ENCODE measurements at regions not wholly inside any gene's neighbourhood (a gene's known extent, or its start where the extent isn't known, plus 50 kb on each side); places are given as distances from the start of the nearest gene placed in this dataset.
"Not testable (repeated sequence)": the region's sequence is repeated elsewhere in the genome, so short reads cannot be mapped to it uniquely, and the experiment has no call there.

DNA sequence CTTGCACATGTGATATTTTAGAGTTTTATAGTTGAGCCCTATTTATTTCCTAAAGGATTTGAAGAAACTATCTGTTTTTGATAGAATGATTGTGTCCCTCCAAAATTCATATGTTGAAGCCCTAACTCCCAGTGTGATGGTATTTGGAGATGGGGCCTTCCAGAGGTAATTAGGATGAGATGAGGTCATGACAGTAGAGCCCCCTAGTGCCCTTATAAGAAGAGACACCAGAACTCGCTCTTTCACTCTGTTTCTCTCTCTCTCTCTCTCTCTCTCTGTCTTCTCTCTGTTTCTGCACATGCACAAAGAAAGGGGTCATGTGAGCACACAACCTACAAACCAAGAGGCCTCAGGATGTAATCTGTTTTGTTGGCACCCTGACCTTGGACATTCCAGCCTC, 921.9 kb upstream of the DIAPH2 start:
- no peaks in the 10 kb centered on the region for H3K9me3 ChIP-seq (ENCODE audit: control insufficient read depth, low read length)
- WGBS, 2 experiments (ENCODE audit: insufficient coverage in 2 of 2): no CpG with 5 or more reads among the region's 1 CpG

DNA sequence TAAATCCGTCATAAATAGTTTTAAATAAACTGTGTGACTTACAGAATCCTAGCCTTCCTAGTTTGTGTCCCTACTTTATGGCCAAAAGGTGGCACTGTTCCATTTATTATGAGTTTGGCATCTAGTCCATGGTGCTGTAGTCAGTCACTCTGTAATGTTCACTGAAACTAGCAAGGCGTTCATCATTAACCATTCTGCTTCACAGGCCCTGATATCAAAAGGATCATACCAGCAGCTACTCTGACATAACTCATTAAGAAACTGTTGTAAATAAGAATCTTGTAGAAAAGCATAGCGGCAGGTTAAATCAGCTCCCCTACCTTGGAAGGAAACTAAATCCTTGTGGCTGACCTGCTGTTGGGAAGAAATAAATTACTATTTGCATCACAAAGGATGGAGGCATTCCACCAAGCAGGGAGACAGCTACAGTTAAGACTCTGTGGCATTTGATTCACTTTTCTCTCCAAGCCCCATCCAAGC, 919.6 kb upstream of the DIAPH2 start:
- H3K27ac ChIP-seq (ENCODE audit: low read depth, low read length, severe bottlenecking): no peak overlapping the region
- 27% methylated on average over 2 of the region's 3 CpGs; no CpG with 5 or more reads in 1 of the 2 experiments for WGBS, 2 experiments (ENCODE audit: insufficient coverage in 2 of 2)
- H3K4me3 ChIP-seq (ENCODE audit: extremely low read depth, insufficient read depth, low read length, poor library complexity, severe bottlenecking): no peak overlapping the region

More for the DNA sequence above, 921.9 kb upstream of the DIAPH2 start:
- Histone ChIP-seq H3K36me3 (ENCODE audit: control insufficient read depth, insufficient read depth, low read length) (no peaks in the 10 kb centered on the region), H3K4me3 (ENCODE audit: extremely low read depth, insufficient read depth, low read length, poor library complexity, severe bottlenecking) (no peak overlapping the region), H3K4me1 (ENCODE audit: control insufficient read depth, insufficient read depth, low read length, poor library complexity, severe bottlenecking) (no peaks in the 10 kb centered on the region), H3K27ac (ENCODE audit: low read depth, low read length, severe bottlenecking) (no peak overlapping the region)

DNA sequence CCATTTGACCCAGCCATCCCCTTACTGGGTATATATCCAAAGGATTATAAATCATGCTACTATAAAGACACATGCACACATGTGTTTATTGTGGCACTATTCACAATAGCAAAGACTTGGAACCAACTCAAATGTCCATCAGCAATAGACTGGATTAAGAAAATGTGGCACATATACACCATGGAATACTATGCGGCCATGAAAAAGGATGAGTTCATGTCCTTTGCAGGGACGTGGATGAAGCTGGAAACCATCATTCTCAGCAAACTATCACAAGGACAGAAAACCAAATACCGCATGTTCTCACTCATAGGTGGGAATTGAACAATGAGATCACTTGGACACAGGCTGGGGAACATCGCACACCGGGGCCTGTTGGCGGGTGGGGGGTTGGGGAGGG, 913.4 kb upstream of the DIAPH2 start:
- not testable (repeated sequence) for H3K36me3 ChIP-seq (ENCODE audit: control insufficient read depth, insufficient read depth, low read length); H3K9me3 ChIP-seq (ENCODE audit: control insufficient read depth, low read length); H3K27ac ChIP-seq (ENCODE audit: low read depth, low read length, severe bottlenecking); H3K4me3 ChIP-seq (ENCODE audit: extremely low read depth, insufficient read depth, low read length, poor library complexity, severe bottlenecking); H3K4me1 ChIP-seq (ENCODE audit: control insufficient read depth, insufficient read depth, low read length, poor library complexity, severe bottlenecking)
- no CpG with 5 or more reads among the region's 6 CpGs for WGBS, 2 experiments (ENCODE audit: insufficient coverage in 2 of 2)

More for the DNA sequence above, 919.6 kb upstream of the DIAPH2 start:
- Histone ChIP-seq H3K36me3 (ENCODE audit: control insufficient read depth, insufficient read depth, low read length) (no peaks in the 10 kb centered on the region), H3K9me3 (ENCODE audit: control insufficient read depth, low read length) (no peaks in the 10 kb centered on the region), H3K4me1 (ENCODE audit: control insufficient read depth, insufficient read depth, low read length, poor library complexity, severe bottlenecking) (no peaks in the 10 kb centered on the region)

- Histone ChIP-seq H3K27ac (ENCODE audit: low read depth, low read length, severe bottlenecking) (no peak overlapping the region), H3K4me3 (ENCODE audit: extremely low read depth, insufficient read depth, low read length, poor library complexity, severe bottlenecking) (no peak overlapping the region), H3K36me3 (ENCODE audit: control insufficient read depth, insufficient read depth, low read length) (no peaks in the 10 kb centered on the region), H3K9me3 (ENCODE audit: control insufficient read depth, low read length) (no peaks in the 10 kb centered on the region), H3K4me1 (ENCODE audit: control insufficient read depth, insufficient read depth, low read length, poor library complexity, severe bottlenecking) (no peaks in the 10 kb centered on the region)
- WGBS, 2 experiments (ENCODE audit: insufficient coverage in 2 of 2): no CpG with 5 or more reads among the region's 1 CpG
These were observed 892.8 kb upstream of the DIAPH2 start for GRCh38 chrX:95791876-95792275.

DNA sequence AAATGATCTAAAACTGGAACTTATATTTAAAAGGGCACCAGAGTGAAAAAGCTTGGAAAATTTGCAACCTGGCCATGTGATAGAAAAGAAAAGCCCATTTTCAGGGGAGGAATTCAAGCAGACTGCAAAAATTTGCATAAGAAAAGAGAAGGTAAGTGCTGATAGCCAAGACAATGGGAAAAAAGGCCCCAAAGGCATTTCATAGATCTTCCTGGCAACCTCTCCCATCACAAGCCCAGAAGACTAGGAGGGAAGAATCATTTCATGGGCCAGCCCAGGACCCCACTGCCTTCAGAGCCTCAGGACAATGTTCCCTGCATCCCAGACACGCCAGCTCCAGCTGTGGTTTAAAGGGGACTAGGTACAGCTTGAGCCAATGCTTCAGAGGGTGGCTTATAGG, 887.3 kb upstream of the DIAPH2 start:
- Histone ChIP-seq H3K36me3 (ENCODE audit: control insufficient read depth, insufficient read depth, low read length) (no peaks in the 10 kb centered on the region), H3K4me3 (ENCODE audit: extremely low read depth, insufficient read depth, low read length, poor library complexity, severe bottlenecking) (no peak overlapping the region), H3K4me1 (ENCODE audit: control insufficient read depth, insufficient read depth, low read length, poor library complexity, severe bottlenecking) (no peaks in the 10 kb centered on the region), H3K27ac (ENCODE audit: low read depth, low read length, severe bottlenecking) (no peak overlapping the region), H3K9me3 (ENCODE audit: control insufficient read depth, low read length) (no peaks in the 10 kb centered on the region)
- no CpG with 5 or more reads among the region's 1 CpG for WGBS, 2 experiments (ENCODE audit: insufficient coverage in 2 of 2)

DNA sequence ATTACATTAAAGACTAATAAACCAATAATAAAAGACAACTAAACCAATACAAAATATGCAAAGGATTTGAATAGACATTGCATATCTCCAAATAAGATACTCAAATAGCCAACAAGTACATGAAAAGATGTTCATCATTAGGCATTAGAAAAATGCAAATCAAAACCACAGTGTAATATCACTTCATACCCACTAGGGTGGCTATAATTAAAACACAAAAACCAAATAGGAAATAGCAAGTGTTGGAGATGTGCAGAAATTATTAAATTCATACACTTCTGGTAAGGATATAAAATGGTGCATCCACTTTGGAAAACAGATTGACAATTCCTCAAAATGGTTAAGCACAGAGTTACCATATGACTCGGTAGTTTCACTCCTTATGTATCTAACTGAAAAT, 860.8 kb upstream of the DIAPH2 start:
- no peaks in the 10 kb centered on the region for H3K9me3 ChIP-seq (ENCODE audit: control insufficient read depth, low read length)
- H3K27ac ChIP-seq (ENCODE audit: low read depth, low read length, severe bottlenecking): no peak overlapping the region
- no peak overlapping the region for H3K4me3 ChIP-seq (ENCODE audit: extremely low read depth, insufficient read depth, low read length, poor library complexity, severe bottlenecking)
- no peaks in the 10 kb centered on the region for H3K36me3 ChIP-seq (ENCODE audit: control insufficient read depth, insufficient read depth, low read length)
- H3K4me1 ChIP-seq (ENCODE audit: control insufficient read depth, insufficient read depth, low read length, poor library complexity, severe bottlenecking): no peaks in the 10 kb centered on the region
- WGBS, 2 experiments (ENCODE audit: insufficient coverage in 2 of 2): no CpG with 5 or more reads among the region's 1 CpG

DNA sequence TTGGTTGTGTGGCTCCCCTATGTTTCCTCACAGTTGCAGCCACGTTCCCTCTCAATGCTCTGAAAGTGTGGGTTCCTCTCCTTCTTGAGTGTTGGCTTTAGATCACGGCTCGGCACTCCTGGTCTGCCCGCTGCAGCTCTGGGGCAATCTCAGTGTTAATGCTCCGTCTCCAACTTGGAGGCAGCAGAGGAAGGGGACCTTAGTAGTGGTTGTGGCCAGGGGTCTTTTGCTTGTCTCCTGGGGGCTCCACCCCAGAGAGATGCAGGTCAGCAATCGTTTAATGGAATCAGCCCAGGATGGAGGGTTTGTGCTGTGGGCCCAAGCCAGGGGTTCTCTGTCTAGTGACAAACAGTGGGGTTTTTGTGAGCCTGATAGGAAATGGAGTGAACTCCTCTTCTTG, 849.4 kb upstream of the DIAPH2 start:
- H3K36me3 ChIP-seq (ENCODE audit: control insufficient read depth, insufficient read depth, low read length): no peaks in the 10 kb centered on the region
- H3K27ac ChIP-seq (ENCODE audit: low read depth, low read length, severe bottlenecking): no peak overlapping the region
- 100% methylated on average over 1 to 2 of the region's 6 CpGs for WGBS, 2 experiments (ENCODE audit: insufficient coverage in 2 of 2)
- H3K4me1 ChIP-seq (ENCODE audit: control insufficient read depth, insufficient read depth, low read length, poor library complexity, severe bottlenecking): peaks cover 5% of the 10 kb centered on the region
- no peaks in the 10 kb centered on the region for H3K9me3 ChIP-seq (ENCODE audit: control insufficient read depth, low read length)
- no peak overlapping the region for H3K4me3 ChIP-seq (ENCODE audit: extremely low read depth, insufficient read depth, low read length, poor library complexity, severe bottlenecking)

GRCh38 chrX:95836517-95836916, 848.1 kb upstream of the DIAPH2 start:
- H3K36me3 ChIP-seq (ENCODE audit: control insufficient read depth, insufficient read depth, low read length): no peaks in the 10 kb centered on the region
- no peak overlapping the region for H3K4me3 ChIP-seq (ENCODE audit: extremely low read depth, insufficient read depth, low read length, poor library complexity, severe bottlenecking)
- H3K9me3 ChIP-seq (ENCODE audit: control insufficient read depth, low read length): no peaks in the 10 kb centered on the region
- H3K4me1 ChIP-seq (ENCODE audit: control insufficient read depth, insufficient read depth, low read length, poor library complexity, severe bottlenecking): peaks cover 8% of the 10 kb centered on the region
- no peak overlapping the region for H3K27ac ChIP-seq (ENCODE audit: low read depth, low read length, severe bottlenecking)
- WGBS, 2 experiments (ENCODE audit: insufficient coverage in 2 of 2): 80% methylated on average over 1 of the region's 1 CpG; no CpG with 5 or more reads in 1 of the 2 experiments

GRCh38 chrX:95841863-95842262, 842.8 kb upstream of the DIAPH2 start:
- H3K9me3 ChIP-seq (ENCODE audit: control insufficient read depth, low read length): no peaks in the 10 kb centered on the region
- peaks cover 11% of the 10 kb centered on the region for H3K4me1 ChIP-seq (ENCODE audit: control insufficient read depth, insufficient read depth, low read length, poor library complexity, severe bottlenecking)
- no peaks in the 10 kb centered on the region for H3K36me3 ChIP-seq (ENCODE audit: control insufficient read depth, insufficient read depth, low read length)

GRCh38 chrX:95860127-95860526, 824.5 kb upstream of the DIAPH2 start:
- no peak overlapping the region for H3K27ac ChIP-seq (ENCODE audit: low read depth, low read length, severe bottlenecking)
- H3K36me3 ChIP-seq (ENCODE audit: control insufficient read depth, insufficient read depth, low read length): no peaks in the 10 kb centered on the region
- no peaks in the 10 kb centered on the region for H3K9me3 ChIP-seq (ENCODE audit: control insufficient read depth, low read length)
- no peak overlapping the region for H3K4me3 ChIP-seq (ENCODE audit: extremely low read depth, insufficient read depth, low read length, poor library complexity, severe bottlenecking)
- 80% methylated on average over 1 of the region's 1 CpG; no CpG with 5 or more reads in 1 of the 2 experiments for WGBS, 2 experiments (ENCODE audit: insufficient coverage in 2 of 2)
- no peaks in the 10 kb centered on the region for H3K4me1 ChIP-seq (ENCODE audit: control insufficient read depth, insufficient read depth, low read length, poor library complexity, severe bottlenecking)

More at GRCh38 chrX:95841863-95842262, 842.8 kb upstream of the DIAPH2 start:
- H3K27ac ChIP-seq (ENCODE audit: low read depth, low read length, severe bottlenecking): no peak overlapping the region
- H3K4me3 ChIP-seq (ENCODE audit: extremely low read depth, insufficient read depth, low read length, poor library complexity, severe bottlenecking): no peak overlapping the region

- Histone ChIP-seq H3K9me3 (ENCODE audit: control insufficient read depth, low read length) (no peaks in the 10 kb centered on the region), H3K4me3 (ENCODE audit: extremely low read depth, insufficient read depth, low read length, poor library complexity, severe bottlenecking) (no peak overlapping the region), H3K4me1 (ENCODE audit: control insufficient read depth, insufficient read depth, low read length, poor library complexity, severe bottlenecking) (no peaks in the 10 kb centered on the region), H3K36me3 (ENCODE audit: control insufficient read depth, insufficient read depth, low read length) (no peaks in the 10 kb centered on the region), H3K27ac (ENCODE audit: low read depth, low read length, severe bottlenecking) (no peak overlapping the region)
- WGBS, 2 experiments (ENCODE audit: insufficient coverage in 2 of 2): no CpG with 5 or more reads among the region's 1 CpG
These were observed 809.0 kb upstream of the DIAPH2 start for GRCh38 chrX:95875661-95876060.
